HEK293T (cell line): ENCODE measurements at regions not wholly inside any gene's neighbourhood (a gene's known extent, or its start where the extent isn't known, plus 50 kb on each side); places are given as distances from the start of the nearest gene placed in this dataset.

ENCODE experiments used
- CTCF ChIA-PET: fragments of 350-600 bp; formaldehyde crosslinking; extraction: SDS; loops from one replicate; lab custom pipeline; 2021; ENCODE audit warnings: antibody characterized with exemption, inconsistent platforms; lab: Yijun Ruan, JAX
- POLR2A ChIA-PET: fragments of 350-600 bp; formaldehyde crosslinking; extraction: SDS; loops from one replicate; lab custom pipeline; 2020; ENCODE audit warnings: antibody characterized with exemption, inconsistent platforms; lab: Yijun Ruan, JAX
- DNase-seq: peaks from one replicate; pipeline ENCODE4 v3.0.0; 2012; ENCODE audit warnings: mixed read lengths; ENCODE audit errors: extremely low spot score
- ARNT ChIP-seq: fragments of 450-650 bp; IDR thresholded peaks from 2 replicates; pipeline ENCODE4 v1.6.1; 2017; ENCODE audit warnings: mild to moderate bottlenecking
- BHLHE40 ChIP-seq: fragments of 450-650 bp; IDR thresholded peaks from 2 replicates; pipeline ENCODE4 v1.6.1; 2016; ENCODE audit warnings: mild to moderate bottlenecking, moderate library complexity, borderline replicate concordance
- CTBP1 ChIP-seq: fragments of 450-650 bp; IDR thresholded peaks from 2 replicates; pipeline ENCODE4 v1.6.1; 2016; ENCODE audit warnings: borderline replicate concordance
- ELF4 ChIP-seq: fragments of 450-650 bp; IDR thresholded peaks from 2 replicates; pipeline ENCODE4 v1.6.1; 2017; ENCODE audit warnings: antibody characterized with exemption
- FOXA1 ChIP-seq: fragments of 450-650 bp; IDR thresholded peaks from 2 replicates; pipeline ENCODE4 v1.6.1; 2016; ENCODE audit warnings: mild to moderate bottlenecking
- FOXK2 ChIP-seq: fragments of 450-650 bp; IDR thresholded peaks from 2 replicates; pipeline ENCODE4 v1.6.1; 2016; ENCODE audit warnings: mild to moderate bottlenecking
- FOXM1 ChIP-seq: fragments of 450-650 bp; IDR thresholded peaks from 2 replicates; pipeline ENCODE4 v1.6.1; 2017; ENCODE audit warnings: mild to moderate bottlenecking, borderline replicate concordance
- HDGF ChIP-seq: fragments of 450-650 bp; IDR thresholded peaks from 2 replicates; pipeline ENCODE4 v1.6.1; 2017; ENCODE audit warnings: antibody characterized with exemption, borderline replicate concordance
- L3MBTL2 ChIP-seq: fragments of 450-650 bp; conservative IDR thresholded peaks from 2 replicates; pipeline ENCODE4 v1.6.1; 2016; ENCODE audit warnings: mild to moderate bottlenecking
- LEF1 ChIP-seq: fragments of 450-650 bp; IDR thresholded peaks from 2 replicates; pipeline ENCODE4 v1.6.1; 2017; ENCODE audit warnings: mild to moderate bottlenecking, borderline replicate concordance
- NFRKB ChIP-seq: fragments of 450-650 bp; IDR thresholded peaks from 2 replicates; pipeline ENCODE4 v1.6.1; 2016; ENCODE audit warnings: mild to moderate bottlenecking, moderate library complexity
- PKNOX1 ChIP-seq: fragments of 450-650 bp; IDR thresholded peaks from 2 replicates; pipeline ENCODE4 v1.6.1; 2016
- SP1 ChIP-seq: fragments of 450-650 bp; IDR thresholded peaks from 2 replicates; pipeline ENCODE4 v1.6.1; 2017
- SUZ12 ChIP-seq: fragments of 450-650 bp; IDR thresholded peaks from 2 replicates; pipeline ENCODE4 v1.6.1; 2016; ENCODE audit warnings: mild to moderate bottlenecking
- TARDBP ChIP-seq: fragments of 450-650 bp; IDR thresholded peaks from 2 replicates; pipeline ENCODE4 v1.6.1; 2016
- ZNF384 ChIP-seq: fragments of 450-650 bp; IDR thresholded peaks from 2 replicates; pipeline ENCODE4 v1.6.1; 2016

DNA sequence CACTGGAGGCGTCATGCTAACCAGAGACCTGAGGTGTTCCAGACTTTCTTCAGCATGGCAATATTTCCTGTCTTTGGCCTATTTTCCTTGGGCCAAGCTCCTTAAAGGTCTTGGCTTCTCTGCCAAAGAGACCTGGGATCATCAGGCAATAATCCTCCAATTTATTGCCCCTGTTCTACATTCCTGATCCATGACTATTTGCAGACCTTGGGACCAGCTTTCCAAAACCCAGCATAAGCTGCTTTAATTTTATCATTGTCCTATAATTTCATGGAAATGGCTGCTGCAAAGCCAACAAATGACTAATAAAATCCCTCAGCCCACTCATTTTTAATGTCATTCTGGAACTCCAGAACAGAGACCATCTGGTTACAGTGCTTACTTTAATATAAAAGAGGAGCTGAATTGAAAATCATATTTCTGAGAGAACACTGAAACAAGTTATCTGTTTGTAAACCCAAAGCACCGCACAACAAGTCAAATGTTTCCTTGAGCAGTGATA, 166.9 kb upstream of the BTG1 start:
- CTCF ChIA-PET = no interaction called here
- no peak for DNase-seq
- TF ChIP-seq ZNF384 (no peak), BHLHE40 (no peak), L3MBTL2 (no peak), TARDBP (no peak), FOXA1 (no peak), CTBP1 (no peak), SP1 (no peak), ARNT (no peak)
- POLR2A ChIA-PET = no interaction called here

DNA sequence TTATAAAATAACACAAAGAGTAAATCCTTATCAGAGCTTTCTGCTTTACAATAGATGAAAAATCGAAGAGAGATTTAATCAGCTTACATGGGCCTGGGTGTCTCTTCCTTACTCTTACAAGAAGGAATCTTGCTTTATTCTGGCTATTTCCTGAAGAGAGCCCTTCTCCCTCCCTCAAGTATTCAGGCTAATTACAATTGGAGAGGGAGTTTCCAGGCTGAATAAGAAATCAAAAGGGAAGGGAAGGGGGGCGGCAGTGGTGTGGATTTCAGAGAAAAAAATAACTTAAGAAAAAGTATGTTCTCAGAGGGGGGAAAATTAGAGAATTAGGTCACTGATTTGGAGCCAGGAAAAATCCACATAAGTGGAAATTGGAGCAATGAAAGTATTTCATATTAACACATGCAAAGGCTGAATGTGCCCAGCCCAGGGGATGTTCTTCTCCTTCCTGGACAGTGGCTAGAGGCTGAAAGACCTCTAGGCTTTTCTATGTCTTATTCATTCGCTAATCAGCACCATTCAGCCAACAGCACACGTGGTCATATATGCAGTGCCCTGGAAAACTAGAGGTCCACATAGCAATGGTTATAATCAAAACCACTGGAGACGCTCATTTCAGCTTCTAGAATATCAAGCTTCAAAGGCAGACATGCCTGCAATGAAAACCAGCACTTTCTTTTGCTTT, 158.9 kb upstream of the BTG1 start:
- ChIA-PET POLR2A (interaction anchor here (1.7 kb wide), 1 partner anchor 159 kb away, joined by 6 read pairs; the partner anchor contains the start of gene BTG1), CTCF (no interaction called here)
- DNase-seq = no peak
- TF ChIP-seq LEF1 (no peak), SP1 (no peak), PKNOX1 (no peak), ELF4 (no peak), FOXA1 (no peak), TARDBP (no peak), HDGF (no peak), CTBP1 (no peak), ARNT (no peak), NFRKB (no peak), L3MBTL2 (no peak), FOXM1 (no peak), SUZ12 (no peak), ZNF384 (no peak), BHLHE40 (no peak), FOXK2 (no peak)

DNA sequence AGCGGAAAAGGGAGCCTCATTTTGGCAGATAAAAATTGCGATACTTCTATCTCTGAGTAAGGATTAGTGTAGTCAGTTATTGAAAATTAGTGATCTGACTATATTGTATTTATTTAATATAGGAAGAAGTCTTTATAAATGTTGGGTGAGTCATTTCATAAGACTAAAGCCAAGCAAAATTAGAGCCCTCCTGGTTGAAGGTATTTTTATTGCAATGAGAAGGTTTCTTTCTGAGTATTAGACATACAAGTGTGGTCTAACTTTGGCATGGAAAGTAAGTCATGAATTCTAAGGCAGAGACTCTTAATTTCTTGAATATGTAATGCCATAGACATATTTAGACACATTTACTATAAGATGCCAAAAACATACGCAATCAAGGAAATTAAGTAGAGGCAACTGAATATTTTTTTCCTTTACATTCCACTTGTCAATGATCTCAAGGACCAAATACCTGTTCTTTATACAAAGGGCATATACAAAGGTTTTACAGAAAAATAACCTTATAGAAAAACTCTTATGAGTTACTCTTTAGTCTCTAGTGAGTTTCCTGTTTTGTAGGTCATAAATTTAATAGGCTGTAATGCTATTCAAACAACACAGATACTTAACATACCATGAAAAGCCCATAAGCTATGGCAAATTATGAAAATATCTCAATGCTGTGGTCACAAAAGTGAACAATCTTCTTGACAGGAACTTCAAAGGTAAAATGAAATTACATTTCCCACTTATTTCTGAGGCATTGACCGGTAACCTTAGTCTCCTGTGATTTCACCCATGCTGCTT, 156.6 kb upstream of the BTG1 start:
- no peak for TF ChIP-seq BHLHE40
- TF ChIP-seq FOXM1 = no peak
- TF ChIP-seq TARDBP = no peak
- TF ChIP-seq SUZ12 = no peak
- no peak for TF ChIP-seq HDGF
- no peak for TF ChIP-seq SP1
- TF ChIP-seq NFRKB = no peak
- TF ChIP-seq ELF4 = no peak
- TF ChIP-seq L3MBTL2 = no peak
- TF ChIP-seq ZNF384 = no peak
- no peak for TF ChIP-seq PKNOX1
- no peak for TF ChIP-seq FOXK2
- TF ChIP-seq LEF1 = no peak
- no peak for TF ChIP-seq ARNT
- TF ChIP-seq FOXA1 = no peak
- no peak for DNase-seq
- CTCF ChIA-PET = no interaction called here
- POLR2A ChIA-PET = no interaction called here

- CTCF ChIA-PET = no interaction called here
- TF ChIP-seq FOXK2 (no peak), SUZ12 (no peak), BHLHE40 (no peak), CTBP1 (no peak), ZNF384 (no peak)
- no peak for DNase-seq
- POLR2A ChIA-PET = no interaction called here
Measured at GRCh38 chr12:92301356-92301755, 155.7 kb upstream of the BTG1 start.

GRCh38 chr12:92300777-92301176, 155.1 kb upstream of the BTG1 start:
- no peak for TF ChIP-seq CTBP1
- no peak for TF ChIP-seq TARDBP
- no peak for TF ChIP-seq ELF4
- TF ChIP-seq SP1 = no peak
- no peak for TF ChIP-seq LEF1
- no peak for TF ChIP-seq FOXM1
- TF ChIP-seq HDGF = no peak
- TF ChIP-seq ZNF384 = no peak
- DNase-seq = no peak
- ChIA-PET CTCF (no interaction called here), POLR2A (no interaction called here)

DNA sequence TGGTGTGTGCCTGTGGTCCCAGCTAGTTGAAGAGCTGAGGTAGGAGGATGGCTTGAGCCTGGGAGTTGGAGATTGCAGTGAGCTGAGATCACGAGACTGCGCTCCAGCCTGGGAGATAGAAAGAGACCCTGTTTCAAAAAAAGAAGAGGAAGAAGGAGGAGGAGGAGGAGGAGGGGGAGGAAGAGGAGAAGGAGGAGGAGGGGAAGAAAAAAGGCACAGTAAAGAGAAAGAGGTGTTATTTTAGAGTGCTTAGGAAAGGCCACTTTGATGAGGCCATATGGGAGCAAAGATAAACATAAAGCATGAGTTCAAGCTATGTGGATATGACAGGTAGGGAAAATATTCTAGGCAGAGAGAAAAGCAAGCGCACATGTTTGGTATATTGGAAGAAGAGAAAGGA, 154.1 kb upstream of the BTG1 start:
- ChIA-PET POLR2A (no interaction called here), CTCF (interaction anchor here (0.6 kb wide), 1 partner anchor 212 kb away, joined by 3 read pairs; no protein-coding TSS in a partner anchor)
- no peak for DNase-seq
- no peak for TF ChIP-seq FOXA1
- TF ChIP-seq HDGF = no peak
- no peak for TF ChIP-seq SUZ12
- TF ChIP-seq PKNOX1 = no peak
- TF ChIP-seq ZNF384 = no peak
- no peak for TF ChIP-seq FOXM1
